ENCODE measurements at regions not wholly inside any gene's neighbourhood (a gene's known extent, or its start where the extent isn't known, plus 50 kb on each side); places are given as distances from the start of the nearest gene placed in this dataset.
"Not testable (repeated sequence)": the region's sequence is repeated elsewhere in the genome, so short reads cannot be mapped to it uniquely, and the experiment has no call there.

DNA sequence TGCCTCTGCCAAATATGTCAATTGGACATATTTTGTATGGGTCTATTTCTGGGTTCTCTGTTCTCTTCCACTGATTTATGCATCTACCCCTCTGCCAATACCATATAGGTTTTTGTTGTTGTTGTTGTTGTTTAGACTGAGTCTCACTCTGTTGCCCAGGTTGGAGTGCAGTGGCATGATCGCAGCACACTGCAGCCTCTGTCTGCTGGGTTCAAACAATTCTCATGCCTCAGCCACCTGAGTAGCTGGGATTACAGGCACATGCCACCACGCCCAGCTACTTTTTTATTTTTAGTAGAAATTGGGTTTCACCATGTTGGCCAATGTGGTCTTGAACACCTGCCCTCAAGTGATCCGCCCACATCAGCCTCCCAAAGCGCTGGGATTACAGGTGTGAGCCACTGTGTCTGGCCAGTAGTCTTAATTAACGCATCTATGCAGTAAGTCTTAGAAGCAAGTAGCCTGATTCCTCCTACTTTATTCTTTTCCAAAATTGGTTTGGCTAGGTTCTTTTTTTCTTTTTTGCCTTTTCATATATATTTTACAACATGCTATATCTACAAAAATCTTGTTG is 103.5 kb downstream of the PRR15 start:
- H3K27me3 Mint-ChIP-seq, H3K27ac Mint-ChIP-seq, DNase-seq, H3K36me3 Mint-ChIP-seq, CTCF ChIA-PET, H3K4me3 Mint-ChIP-seq, H3K9me3 Mint-ChIP-seq, H3K4me1 Mint-ChIP-seq: not testable (repeated sequence)

DNA sequence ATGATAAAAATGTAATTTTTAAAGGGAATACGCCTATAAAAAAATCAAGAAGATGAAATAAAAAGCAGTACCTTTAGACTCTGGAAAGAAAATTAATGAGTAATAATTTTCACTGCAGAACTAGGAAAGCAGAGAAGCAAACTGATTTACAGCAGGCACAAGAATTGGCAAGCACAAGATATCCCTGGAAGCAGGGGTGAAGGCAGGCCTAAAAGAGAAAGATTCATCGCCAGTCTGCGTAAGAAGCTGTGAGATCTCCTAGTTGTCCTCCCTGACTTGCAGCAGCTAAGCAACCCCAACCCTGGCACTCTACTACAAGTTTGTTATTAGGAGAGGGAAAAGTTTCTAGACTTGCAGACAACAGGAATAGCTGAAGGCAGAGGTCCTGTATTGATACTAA is 107.7 kb downstream of the PRR15 start:
- H3K27me3 Mint-ChIP-seq, CTCF ChIA-PET, H3K27ac Mint-ChIP-seq, H3K36me3 Mint-ChIP-seq, H3K4me3 Mint-ChIP-seq, H3K4me1 Mint-ChIP-seq, H3K9me3 Mint-ChIP-seq, DNase-seq: not testable (repeated sequence)

DNA sequence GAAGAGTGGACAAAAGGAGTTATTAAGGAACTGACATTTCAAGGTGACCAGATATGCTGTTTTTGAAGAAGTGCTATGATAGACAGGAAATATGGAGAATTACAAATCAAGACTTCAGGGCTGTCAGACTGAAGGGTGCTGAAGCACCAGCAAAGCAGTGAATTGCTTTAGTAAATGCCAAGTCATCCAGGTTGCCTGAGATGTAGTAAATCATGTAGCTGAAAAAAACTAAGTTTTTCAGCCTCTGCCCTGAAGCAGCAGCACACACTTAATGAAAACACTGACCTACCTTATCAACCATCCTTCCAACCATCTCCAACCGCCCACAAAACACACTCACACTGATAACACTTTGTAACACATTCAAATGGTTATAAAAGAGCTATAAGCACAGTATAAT is 110.0 kb downstream of the PRR15 start:
- CTCF ChIA-PET, H3K27me3 Mint-ChIP-seq, H3K9me3 Mint-ChIP-seq, H3K27ac Mint-ChIP-seq, H3K4me1 Mint-ChIP-seq, H3K36me3 Mint-ChIP-seq, H3K4me3 Mint-ChIP-seq, DNase-seq: not testable (repeated sequence)

DNA sequence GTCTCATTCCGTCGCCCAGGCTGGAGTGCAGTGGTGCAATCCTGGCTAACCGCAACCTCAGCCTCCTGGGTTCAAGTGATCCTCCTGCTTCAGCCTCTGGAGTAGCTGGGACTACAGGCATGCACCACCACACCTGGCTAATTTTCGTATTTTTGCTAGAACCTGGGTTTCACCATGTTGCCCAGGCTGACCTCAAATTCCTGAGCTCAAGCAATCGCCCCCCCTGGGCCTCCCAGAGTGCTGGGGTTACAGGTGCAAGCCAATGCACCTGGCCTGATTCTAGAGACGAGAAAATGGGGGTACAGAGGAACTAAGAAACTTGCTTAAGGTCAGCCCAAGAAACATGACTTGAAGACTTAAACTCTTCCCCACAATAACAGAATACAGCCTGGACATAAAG is 111.0 kb downstream of the PRR15 start:
- H3K27me3 Mint-ChIP-seq, H3K4me1 Mint-ChIP-seq, H3K36me3 Mint-ChIP-seq, H3K27ac Mint-ChIP-seq, H3K4me3 Mint-ChIP-seq, CTCF ChIA-PET, H3K9me3 Mint-ChIP-seq, DNase-seq: not testable (repeated sequence)

DNA sequence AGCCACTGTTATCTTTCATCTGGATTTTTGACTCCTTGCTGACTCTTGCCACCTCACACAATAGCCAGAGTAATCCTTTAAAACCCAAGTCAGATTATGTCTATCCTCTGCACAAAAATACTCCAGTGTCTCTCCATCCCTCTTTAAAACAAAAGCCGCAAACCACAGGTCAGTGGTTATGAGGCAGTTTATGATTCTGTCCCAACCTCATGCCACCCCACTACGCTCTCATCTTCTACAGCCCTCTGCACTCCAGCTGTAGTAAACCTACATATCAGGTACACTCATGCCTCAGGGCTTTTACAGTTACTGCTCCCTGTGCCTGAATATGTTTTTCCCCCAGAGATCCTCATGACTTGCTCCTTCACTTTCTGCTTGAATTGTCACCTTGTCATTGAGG is 113.6 kb downstream of the PRR15 start:
- H3K27me3 Mint-ChIP-seq, H3K27ac Mint-ChIP-seq, H3K36me3 Mint-ChIP-seq, H3K9me3 Mint-ChIP-seq, H3K4me3 Mint-ChIP-seq, CTCF ChIA-PET, DNase-seq, H3K4me1 Mint-ChIP-seq: not testable (repeated sequence)

DNA sequence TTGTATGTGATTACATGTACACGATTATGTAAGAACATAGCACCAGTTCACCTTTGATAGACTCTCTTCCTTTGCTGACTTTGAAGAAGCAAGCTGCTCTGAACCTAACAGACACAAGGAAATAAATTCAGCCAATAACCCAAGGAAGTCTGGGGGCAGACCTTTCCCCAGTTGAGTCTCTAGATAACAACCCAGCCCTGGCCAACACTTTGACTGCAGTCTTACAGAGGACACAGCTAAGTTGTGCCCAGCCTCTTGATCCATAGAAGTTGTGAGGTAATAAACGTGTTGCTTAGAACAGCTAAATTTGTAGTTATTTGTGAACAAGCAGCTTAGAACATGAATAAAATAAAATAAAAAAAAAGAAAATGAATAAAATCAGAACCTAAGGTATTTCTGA is 116.3 kb downstream of the PRR15 start:
- DNase-seq, H3K4me3 Mint-ChIP-seq: not testable (repeated sequence)
- H3K27me3 Mint-ChIP-seq, result peaks cover 14% of the 10 kb centered on the region

DNA sequence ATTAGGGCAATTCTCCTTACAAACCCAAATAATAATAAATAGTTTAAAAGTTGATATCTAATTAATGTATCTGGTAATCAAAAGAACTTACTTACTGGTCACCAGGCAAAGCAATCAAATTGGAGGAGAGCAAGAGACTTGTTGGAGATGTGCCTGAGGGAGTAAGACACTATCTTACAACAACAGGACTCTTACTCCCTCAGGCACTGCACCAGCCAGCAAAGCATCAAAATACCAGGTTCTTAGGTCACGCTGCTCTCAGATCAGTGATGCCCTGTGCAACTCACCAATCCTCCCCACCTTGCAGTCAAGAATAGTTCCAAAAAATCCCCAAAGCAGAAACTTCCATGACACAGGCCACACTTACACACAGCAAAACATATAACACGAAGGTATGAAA is 117.0 kb downstream of the PRR15 start:
- DNase-seq, H3K4me1 Mint-ChIP-seq, CTCF ChIA-PET, H3K9me3 Mint-ChIP-seq, H3K36me3 Mint-ChIP-seq, H3K4me3 Mint-ChIP-seq, H3K27ac Mint-ChIP-seq: not testable (repeated sequence)
- peaks cover 20% of the 10 kb centered on the region for H3K27me3 Mint-ChIP-seq

More for the DNA sequence above, 116.3 kb downstream of the PRR15 start:
- CTCF ChIA-PET, H3K36me3 Mint-ChIP-seq, H3K9me3 Mint-ChIP-seq, H3K27ac Mint-ChIP-seq, H3K4me1 Mint-ChIP-seq: not testable (repeated sequence)

DNA sequence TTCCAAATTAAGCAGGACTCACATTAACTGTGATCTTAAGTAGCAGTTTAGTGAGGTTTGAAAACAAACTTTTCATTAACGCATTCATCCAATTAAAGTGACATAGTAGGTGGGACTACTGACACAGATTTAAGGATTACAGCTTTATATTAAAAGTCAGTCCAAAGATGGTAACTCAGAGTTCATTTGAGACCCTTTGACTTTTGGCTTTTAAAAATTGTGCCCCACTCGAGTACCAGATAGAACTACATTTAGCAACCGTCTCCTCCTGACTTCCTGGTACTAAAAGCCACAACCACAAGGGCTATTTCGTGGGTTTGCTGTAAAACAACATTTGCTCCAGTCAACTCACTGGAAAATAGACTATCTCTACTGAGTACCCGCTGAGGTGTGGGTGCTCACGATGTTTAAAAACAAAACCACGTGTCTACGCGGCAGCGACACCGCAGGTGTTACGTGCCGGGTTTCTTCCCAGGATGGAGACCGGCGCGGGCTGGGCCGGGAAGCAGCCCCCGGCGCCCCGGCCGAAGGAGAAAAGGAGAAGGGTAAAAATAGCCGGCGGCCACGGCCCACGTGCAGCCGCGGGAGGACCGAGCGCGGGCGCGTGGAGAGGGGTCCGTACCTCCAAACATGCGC is 120.6 kb downstream of the PRR15 start:
- peak overlapping the region; percentile 70 for H3K4me3 Mint-ChIP-seq
- H3K9me3 Mint-ChIP-seq, CTCF ChIA-PET, H3K4me1 Mint-ChIP-seq, DNase-seq, H3K36me3 Mint-ChIP-seq: not testable (repeated sequence)
- H3K27me3 Mint-ChIP-seq, result peaks cover 39% of the 10 kb centered on the region
- H3K27ac Mint-ChIP-seq, result peak overlapping the region; percentile 28

DNA sequence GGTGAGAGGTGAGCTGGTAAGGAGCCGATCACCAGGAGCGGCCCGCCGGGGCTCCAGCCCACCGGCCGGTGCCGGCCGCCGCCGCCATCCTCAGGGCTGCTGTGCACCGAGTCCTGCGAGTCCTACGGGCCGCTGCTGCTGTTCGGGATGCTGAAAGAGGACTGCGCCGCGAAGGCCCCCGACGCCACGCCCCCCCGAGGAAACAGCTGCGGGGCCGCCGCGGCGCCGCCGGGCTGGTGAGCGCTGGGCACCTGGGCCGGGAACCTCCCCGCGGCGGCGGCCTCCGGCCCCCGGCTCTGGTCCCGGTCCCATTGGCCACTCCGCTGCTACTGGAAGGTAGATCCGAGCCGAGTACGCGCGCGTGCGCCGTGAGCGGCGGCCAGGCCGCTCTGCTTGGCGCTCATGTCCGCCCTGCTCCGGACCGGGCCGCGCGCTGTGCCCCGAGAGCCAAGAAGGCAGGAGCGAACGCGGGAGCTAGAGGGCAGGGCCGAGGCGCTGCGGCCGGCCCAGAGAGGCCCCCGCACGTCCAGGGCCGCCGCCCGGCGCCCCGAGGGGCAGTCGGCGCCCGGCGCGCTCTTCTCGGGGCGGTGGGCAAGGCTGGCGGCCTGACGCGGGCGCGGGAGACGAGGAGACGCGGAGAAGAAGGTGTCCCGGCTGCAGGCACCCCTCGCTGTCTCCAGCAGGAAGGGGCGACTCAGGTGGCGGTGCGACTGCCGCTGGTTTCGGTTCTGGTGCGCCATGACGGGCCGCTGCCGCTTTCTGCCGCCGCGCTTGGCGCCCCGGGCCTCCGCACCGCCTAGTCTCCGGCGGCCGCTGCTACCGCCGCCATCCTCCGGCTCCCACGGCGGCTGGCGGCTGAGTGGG is 121.3 kb upstream of the WIPF3 start:
- Mint-ChIP-seq H3K4me3 (peak overlapping the region; percentile 71), H3K27ac (no peak overlapping the region), H3K4me1 (peaks cover 3% of the 10 kb centered on the region), H3K9me3 (no peaks in the 10 kb centered on the region), H3K27me3 (peaks cover 39% of the 10 kb centered on the region), H3K36me3 (no peaks in the 10 kb centered on the region)
- CTCF ChIA-PET, result no interaction called here
- DNase-seq, result peak; percentile 61

DNA sequence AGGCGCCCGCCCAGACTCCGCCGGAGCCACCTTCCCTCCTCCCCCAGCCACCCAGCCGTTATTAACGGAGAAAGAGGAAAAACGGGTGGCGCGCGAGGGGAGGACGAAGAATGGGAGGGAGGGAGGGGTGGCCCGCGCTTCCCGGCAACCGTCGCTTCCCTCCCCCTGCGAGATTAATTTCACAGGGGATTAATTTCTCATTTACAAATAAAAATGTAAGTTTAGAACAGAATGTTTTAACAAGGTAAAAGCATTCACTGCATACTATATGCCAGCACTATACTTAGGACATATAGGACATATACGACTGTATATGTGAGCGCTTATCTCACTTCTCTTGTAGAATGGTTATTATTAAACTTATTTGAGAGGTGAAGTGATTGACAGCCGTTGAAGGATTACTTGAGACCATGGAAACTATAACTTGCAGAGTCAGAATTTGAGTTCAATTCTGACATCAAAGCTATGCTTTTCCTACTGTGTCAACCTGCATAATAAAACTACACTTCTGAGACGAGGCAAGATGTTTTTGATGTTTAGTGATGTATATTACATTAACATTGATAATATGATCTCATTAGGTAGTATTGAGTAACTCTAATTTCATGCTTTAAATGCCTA is 120.5 kb upstream of the WIPF3 start:
- DNase-seq, CTCF ChIA-PET, H3K4me1 Mint-ChIP-seq, H3K27ac Mint-ChIP-seq, H3K36me3 Mint-ChIP-seq, H3K9me3 Mint-ChIP-seq: not testable (repeated sequence)
- Mint-ChIP-seq H3K27me3 (peaks cover 36% of the 10 kb centered on the region), H3K4me3 (peak overlapping the region; percentile 56)

DNA sequence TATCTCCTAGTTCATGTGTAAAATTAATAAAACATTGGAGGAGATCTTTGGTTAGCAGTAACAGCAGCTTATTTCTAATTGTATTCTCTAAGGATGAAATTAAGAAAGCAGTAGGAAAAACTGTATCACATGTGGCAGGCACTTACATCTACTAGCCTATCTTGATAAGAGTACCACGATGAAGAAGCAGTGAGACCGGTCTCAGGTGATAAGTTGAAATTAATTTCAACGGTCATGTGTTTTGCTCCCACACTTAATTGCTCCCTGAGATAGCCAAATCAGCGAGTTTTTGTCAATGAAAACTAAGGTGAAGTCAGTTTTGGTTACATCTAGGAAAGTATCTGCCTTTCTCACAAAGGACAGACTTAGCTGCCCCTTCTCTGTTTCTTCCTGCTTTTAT is 115.8 kb upstream of the WIPF3 start:
- H3K27me3 Mint-ChIP-seq, result peaks cover 23% of the 10 kb centered on the region
- H3K36me3 Mint-ChIP-seq, DNase-seq, H3K9me3 Mint-ChIP-seq, CTCF ChIA-PET, H3K27ac Mint-ChIP-seq, H3K4me1 Mint-ChIP-seq, H3K4me3 Mint-ChIP-seq: not testable (repeated sequence)

DNA sequence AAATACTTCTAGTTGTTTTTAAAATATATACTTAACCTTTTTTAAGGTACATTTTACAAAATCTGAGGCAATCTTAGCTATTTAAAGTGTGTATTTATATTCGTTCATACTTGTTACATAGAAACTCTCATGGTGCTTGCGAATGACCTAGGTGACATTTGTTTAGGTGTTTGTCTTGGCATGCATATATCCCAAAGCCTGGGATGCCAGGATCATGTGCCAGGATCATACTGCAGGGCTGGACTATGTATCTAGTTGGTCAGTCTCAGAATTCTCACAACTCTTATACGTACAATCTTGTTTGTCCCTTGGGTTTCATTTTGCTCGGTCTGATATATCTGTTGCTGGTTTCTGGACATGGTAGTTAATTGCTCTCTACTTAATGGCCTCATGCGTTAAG is 109.9 kb upstream of the WIPF3 start:
- H3K27me3 Mint-ChIP-seq, CTCF ChIA-PET, DNase-seq, H3K36me3 Mint-ChIP-seq, H3K4me1 Mint-ChIP-seq, H3K27ac Mint-ChIP-seq, H3K9me3 Mint-ChIP-seq, H3K4me3 Mint-ChIP-seq: not testable (repeated sequence)

DNA sequence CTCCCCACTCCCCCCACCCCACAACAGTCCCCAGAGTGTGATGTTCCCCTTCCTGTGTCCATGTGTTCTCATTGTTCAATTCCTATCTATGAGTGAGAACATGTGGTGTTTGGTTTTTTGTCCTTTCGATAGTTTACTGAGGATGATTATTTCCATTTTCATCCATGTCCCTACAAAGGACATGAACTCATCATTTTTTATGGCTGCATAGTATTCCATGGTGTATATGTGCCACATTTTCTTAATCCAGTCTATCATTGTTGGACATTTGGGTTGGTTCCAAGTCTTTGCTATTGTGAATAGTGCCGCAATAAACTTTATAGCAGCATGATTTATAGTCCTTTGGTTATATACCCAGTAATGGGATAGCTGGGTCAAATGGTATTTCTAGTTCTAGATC is 106.6 kb upstream of the WIPF3 start:
- H3K4me3 Mint-ChIP-seq, H3K9me3 Mint-ChIP-seq, H3K36me3 Mint-ChIP-seq, H3K4me1 Mint-ChIP-seq, DNase-seq, H3K27me3 Mint-ChIP-seq, CTCF ChIA-PET, H3K27ac Mint-ChIP-seq: not testable (repeated sequence)

DNA sequence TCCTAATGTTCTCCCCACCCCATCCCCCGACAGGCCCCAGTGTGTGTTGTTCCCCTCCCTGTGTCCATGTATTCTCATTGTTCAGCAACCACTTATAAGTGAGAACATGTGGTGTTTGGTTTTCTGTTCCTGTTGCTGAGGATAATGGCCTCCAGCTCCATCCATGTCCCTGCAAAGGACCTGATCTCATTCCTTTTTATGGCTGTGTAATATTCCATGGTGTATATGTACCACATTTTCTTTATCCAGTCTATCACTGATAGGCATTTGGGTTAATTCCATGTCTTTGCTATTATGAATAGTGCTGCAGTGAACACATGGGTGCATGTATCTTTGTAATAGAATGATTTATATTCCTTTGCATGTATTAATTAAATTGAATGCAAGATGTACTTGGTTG is 104.8 kb upstream of the WIPF3 start:
- H3K4me1 Mint-ChIP-seq, H3K9me3 Mint-ChIP-seq, H3K36me3 Mint-ChIP-seq, H3K4me3 Mint-ChIP-seq, H3K27me3 Mint-ChIP-seq, DNase-seq, CTCF ChIA-PET, H3K27ac Mint-ChIP-seq: not testable (repeated sequence)

DNA sequence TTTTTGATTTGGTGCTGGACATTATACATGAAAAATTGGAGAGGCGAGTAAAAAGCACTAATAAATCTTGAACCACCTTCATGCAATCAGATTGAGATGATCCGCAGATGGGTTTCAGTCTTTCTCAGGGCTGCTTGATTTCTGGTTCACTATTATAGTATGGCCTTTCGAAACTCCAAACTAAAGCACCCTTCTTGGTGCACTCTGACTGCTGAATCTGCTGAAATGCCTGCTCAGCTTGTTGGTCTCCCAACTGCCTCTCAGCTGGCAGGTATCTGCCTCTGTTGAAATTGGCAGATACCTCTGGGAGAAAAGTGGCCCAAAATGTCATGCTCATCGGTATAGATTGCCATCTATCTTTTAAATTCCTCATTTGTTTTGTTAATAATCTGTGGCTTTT is 102.5 kb upstream of the WIPF3 start:
- CTCF ChIA-PET, DNase-seq, H3K4me3 Mint-ChIP-seq, H3K9me3 Mint-ChIP-seq, H3K36me3 Mint-ChIP-seq, H3K27me3 Mint-ChIP-seq, H3K27ac Mint-ChIP-seq, H3K4me1 Mint-ChIP-seq: not testable (repeated sequence)

Data from activated naive CD4-positive, alpha-beta T cell treated with anti-CD3 and anti-CD28 coated beads, Interleukin-2, amount 10 ng/mL, durations not matched to agents 7 days and 5 days (primary cell).